GM18873 (cell line): ENCODE measurements at regions not wholly inside any gene's neighbourhood (a gene's known extent, or its start where the extent isn't known, plus 50 kb on each side); places are given as distances from the start of the nearest gene placed in this dataset.
"Not testable (repeated sequence)": the region's sequence is repeated elsewhere in the genome, so short reads cannot be mapped to it uniquely, and the experiment has no call there.

Experiments
- ATAC-seq: cut with Tn5 transposase; IDR thresholded peaks from one replicate; pipeline ENCODE4 v1.9.1; 2021; ENCODE audit warnings: mild to moderate bottlenecking, moderate library complexity, moderate number of reproducible peaks; ENCODE audit not compliant: unreplicated experiment, low FRiP score

DNA sequence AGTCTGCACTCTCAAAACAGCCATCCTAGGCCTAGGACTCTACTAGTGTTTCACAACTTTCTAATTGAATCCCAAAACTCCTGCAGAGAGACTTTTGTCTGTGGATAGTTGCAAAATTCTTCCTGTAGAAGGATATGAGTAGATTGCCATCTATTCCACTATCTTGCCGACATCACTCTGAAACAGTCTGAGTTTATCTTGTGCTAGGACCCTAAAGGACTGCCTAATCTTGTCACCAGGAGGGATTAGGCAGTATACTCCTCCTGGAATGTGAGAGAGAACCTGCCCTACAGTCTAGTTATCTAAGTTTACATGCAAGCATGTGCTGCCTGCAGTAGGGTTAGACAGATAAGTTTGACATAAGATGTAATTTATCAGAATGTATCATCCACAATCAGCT is 1646.6 kb upstream of the PCDH7 start:
- no peak for ATAC-seq

DNA sequence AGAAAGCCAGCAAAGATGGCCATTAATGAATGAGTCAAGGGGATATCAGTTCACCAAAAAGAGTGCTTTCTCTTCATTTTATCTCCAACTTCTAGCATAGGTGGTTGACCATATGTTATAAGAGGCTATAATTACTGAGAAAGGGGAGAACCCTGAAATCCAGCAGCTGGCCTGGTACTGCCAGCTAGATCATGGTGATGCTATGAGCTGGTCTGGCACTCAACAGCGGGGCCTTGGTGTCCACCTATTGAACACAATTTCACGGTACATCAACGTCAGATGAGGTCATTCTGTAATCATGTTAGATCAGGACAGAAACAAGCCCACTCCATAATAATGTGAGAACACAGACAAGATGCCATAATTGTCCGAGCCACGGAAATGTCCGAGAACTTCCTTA is 1644.8 kb upstream of the PCDH7 start:
- no peak for ATAC-seq

DNA sequence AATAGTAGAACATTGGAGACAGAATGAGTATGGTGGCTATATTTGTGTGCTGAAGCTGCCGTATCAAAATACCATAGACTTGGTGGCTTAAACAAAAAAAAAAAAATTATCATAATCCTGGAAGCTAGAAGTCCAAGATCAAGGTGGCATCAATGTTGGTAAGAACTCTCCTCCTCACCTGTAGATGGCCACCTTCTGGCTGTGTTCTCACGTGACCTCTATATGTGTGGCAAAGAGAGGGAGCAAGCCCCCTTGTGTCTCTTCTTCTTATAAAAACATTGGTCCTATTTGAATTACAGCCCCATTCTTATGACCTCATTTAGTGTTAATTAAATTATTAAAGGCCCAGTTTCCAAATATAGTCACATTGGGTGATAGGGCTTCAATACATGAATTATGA is 1640.9 kb upstream of the PCDH7 start:
- ATAC-seq, result no peak

DNA sequence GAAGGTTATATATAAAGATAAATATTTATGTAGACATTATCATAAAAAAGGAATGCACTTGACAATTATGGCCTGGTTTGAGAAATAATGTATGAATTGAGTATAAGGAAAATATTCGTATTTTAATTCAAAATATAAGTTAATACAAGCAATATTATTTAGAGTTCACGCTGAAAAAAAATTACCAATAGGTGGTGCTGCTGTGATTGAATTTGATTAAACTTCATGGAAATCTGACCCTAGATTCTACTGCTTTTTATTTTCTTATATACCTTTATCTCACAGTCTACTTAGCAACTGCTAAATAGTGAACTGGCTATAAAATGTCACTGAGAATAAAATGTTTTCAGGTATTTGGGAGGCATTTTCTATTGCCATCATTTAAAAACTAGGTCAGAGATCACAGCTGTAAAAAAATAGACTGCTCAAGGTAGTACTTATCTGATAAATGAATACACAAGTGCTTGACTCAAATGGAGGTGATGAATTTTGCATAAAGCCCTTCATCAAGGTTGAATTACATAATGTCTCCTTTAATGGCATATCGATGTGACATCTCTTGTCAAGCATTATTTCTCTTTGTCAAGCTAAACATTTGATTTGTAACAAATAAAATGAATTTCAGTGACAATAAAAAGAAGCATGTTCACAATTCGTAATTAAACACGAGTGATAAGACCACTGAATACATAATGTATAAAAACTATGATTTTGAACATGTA is 1638.8 kb upstream of the PCDH7 start:
- no peak for ATAC-seq

DNA sequence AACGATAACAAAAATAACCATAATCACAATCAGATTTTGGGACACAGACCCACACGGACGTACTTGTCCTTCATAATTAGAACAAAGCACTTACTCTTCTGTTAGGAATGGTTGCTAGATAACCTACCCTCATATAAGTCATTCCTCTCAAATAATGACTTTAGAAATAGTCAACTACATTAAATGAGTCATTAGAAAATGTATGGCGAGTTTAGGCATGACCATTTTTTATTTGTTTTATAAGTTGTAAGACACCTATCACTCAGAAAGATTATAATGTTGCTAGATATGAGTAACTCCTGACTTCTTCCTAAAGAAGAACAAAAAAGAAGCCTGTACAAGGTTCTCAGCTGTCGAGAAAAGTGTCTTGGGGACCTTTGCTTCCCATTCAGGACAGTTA is 1637.5 kb upstream of the PCDH7 start:
- no peak for ATAC-seq

DNA sequence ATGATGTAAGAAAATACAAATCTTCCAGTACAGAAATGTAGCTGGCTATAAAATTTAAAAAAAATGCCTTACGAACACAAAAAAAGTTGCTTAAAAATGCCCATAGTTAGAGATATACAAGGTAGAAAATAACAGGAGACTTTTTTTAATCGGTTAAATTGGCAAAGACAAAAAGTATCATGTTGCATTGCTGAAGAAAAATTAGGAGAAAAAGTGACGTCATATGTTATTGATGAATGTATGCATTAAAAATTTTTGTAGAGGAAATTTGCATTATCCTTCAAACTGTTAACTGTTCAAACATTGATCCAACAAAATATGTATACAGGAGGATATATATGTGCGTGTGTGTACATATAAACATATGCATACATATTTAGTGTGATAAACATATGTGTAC is 1634.4 kb upstream of the PCDH7 start:
- no peak for ATAC-seq

DNA sequence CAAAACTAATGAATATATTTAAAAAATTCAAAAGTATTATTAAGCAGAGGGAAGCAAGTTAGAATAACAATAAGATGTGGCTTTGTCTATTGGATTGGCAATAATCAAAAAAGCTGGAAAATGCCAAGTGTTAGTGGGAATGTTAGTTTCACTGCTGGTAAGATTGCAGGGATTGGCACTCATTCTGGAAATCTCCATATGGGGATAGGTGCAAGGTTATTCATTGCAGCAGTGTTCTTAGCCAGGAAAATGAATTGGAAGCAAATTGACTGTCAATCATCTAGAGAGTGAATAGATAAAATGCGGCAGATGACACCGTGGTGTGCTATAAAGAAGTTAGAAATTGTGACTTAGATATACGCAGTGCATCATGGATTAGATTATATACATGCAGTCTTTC is 1615.5 kb upstream of the PCDH7 start:
- no peak for ATAC-seq

DNA sequence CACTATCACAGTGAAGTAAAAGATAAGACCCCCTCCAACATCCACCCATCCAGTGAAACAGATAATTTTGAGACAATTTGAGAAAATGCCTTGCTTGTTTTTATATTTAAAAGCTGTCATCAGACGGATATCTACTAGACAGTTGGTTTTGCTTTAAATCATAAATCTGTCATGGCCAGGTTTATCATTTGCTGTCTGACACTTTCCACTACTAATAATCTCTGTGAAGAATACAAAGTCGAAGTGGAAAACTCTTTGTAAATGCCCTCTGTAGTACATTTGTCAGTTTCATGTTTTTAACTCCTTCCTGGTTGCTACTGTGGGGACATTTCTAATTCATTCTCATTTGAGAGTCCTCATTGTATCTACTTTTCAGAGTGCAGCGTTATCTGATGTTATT is 1606.2 kb upstream of the PCDH7 start:
- no peak for ATAC-seq

DNA sequence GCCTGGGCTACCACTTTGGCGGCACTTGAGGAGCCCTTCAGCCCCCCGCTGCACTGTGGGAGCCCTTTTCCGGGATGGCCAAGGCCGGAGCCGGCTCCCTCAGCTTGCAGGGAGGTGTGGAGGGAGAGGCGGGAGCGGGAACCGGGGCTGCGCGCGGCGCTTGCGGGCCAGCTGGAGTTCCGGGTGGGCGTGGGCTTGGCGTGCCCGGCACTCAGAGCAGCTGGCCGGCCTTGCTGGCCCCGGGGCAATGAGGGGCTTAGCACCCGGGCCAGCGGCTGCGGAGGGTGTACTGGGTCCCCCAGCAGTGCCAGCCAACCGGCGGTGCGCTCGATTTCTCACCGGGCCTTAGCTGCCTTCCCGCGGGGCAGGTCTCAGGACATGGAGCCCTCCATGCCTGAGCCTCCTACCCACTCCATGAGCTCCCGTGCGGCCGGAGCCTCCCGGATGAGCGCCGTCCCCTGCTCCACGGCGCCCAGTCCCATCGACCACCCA is 1602.9 kb upstream of the PCDH7 start:
- ATAC-seq, result not testable (repeated sequence)

DNA sequence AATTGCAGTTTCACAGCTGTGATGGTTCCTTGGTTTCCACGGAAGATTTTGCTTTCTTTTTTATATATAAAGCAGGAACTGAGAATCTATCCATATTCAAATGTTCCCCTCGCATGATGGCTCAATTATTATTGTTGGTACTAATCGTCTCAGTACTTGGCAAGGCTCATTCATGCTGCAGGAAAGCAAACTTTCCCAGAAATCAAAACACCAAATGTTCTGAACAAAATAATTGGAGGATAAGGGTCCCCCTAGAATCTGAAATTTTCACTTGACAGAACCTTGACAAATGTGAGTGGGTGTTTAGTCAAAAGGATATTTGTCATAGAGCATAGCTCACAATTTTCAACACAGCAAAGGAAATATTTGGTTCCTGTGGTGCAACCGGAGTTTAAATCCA is 1598.6 kb upstream of the PCDH7 start:
- ATAC-seq, result no peak

DNA sequence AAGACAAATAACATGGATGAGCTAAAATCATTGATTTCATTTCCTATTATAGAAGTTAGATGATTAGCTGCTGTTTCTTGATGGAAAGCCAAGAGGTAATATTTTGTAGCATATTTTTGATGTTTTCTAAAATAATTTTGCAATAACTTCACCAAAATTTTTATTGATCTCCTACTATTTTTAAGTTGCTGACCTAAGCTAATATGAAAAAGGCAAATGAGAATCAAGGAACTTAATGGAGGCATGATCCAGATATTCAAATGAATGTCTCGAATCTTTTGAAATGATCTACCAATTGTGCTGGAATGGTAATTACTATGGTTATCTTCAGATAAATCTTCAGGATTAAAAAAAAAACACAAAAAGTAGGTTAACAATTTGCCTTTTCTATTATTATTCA is 1591.4 kb upstream of the PCDH7 start:
- ATAC-seq, result no peak

DNA sequence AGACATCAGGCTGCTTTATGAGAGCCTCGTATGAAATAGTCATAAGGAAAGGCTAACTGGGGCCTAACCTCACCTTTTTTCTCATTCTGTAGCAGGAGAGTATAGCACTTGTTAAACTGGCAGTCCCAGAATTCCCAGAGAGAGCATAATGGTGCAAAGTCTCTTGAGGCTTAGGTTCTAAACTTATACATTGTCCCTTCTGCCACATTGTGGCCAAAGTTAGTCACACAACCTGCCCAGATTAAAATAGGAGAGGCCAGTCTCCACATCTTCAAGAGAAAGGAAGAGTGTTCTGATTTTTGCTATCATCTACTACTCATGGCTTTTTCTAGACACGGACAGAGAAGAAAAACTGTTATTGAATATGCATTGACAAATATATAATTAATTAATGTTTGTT is 1588.9 kb upstream of the PCDH7 start:
- no peak for ATAC-seq

DNA sequence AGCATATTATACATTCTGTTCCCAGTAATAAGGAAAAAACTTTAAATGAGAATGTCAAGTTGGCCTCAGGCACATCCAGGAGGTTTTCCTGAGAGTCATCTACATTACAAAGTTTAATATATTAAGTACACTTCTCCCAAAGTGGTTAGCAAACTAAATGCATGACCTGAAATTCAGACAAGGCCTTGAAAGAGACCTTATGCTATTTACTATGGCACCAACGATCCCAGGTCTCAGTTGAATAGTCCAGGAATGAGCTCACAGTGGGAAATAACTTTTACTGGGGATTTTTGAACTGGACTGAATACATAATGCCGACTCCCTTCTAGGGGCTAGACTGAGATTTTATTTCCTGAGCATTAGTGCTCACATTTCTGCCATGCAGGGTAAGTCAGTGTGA is 1577.5 kb upstream of the PCDH7 start:
- ATAC-seq, result no peak

DNA sequence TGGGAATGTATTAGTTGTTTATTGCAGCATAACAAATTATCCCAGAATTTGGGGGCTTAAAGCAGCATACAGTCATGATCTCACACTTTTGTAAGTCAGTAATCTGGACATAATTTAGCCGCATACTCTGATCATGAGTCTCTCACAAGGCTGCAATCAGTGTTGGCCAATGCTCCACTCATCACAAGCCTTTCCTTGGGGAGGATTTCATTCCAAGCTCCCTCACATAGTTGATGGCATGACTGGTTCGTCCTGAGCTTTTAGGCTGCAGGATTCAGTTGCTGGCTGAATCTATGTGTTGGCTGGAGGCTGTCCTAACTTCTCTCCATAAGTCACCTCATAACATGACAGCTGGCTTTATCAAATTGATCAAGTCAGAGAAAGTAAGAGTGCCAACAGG is 1568.6 kb upstream of the PCDH7 start:
- no peak for ATAC-seq

DNA sequence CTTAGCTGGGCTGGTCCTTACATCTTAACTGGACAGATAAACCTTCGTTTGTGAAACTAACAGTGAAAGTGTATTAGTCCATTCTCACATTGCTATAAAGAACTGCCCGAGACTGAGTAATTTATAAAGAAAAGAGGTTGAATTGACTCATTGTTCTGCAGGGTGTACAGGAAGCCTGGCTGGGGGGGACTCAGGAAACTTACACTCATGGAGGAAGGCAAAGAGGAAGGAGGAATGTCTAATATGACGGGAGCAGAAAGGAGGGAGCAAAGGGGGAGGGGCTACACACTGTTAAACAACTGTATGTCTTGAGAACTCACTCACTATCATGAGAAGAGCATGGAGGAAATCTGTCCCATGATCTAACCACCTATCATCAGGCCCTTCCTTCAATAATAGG is 1566.5 kb upstream of the PCDH7 start:
- ATAC-seq, result no peak

DNA sequence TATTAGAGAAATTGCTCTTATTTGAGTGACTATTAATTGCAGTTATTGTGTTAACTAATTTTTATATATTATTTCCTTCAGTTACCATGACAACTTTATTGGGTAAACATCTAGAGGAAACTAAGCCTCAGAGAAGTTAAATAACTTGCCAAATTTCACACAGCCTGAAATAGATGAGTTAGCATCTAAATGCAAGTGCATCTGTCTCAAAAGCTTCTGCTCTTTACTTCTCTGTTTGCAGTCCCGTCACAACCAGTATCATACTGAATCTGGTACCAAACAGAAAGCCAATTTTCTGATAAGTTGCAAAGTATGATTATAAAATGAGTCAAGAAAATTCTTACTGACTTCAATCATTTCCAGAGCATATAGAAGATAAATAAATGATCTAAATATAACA is 1544.9 kb upstream of the PCDH7 start:
- no peak for ATAC-seq

DNA sequence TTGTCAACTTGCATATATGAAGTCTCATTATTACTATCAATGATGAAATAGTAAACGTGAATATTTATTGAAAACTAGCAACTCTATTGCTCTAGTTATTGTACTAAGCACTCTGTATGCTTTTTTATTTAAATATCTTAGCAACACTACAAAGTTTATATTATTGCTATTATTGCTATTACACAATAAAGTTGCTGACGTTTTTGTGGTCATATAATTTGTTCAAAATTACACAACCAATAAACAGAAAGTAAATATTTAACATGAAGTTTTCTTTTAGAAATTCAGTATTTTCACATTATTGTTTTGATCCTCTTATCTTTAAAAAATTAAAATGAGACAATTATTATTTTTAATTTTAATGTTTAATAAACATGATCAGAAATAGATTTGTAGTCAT is 1521.1 kb upstream of the PCDH7 start:
- ATAC-seq, result no peak

DNA sequence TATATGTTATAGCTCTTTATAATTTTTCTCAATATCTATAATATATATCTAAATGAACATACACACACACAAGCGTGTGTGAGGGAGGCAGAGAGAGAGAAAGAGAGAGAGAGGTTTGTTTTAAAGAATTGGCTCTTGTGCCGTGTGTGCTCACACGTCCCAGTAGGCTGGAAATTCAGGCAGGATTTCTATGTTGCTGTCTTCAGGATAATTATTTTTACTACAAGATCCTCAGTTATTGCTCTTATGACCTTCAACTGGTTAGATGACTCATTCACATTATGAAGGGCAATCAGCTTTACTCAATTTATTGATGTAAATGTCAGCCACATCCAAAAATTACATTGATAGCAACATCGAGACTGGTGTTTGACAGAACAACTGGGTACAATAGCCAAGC is 1520.7 kb upstream of the PCDH7 start:
- ATAC-seq, result no peak

DNA sequence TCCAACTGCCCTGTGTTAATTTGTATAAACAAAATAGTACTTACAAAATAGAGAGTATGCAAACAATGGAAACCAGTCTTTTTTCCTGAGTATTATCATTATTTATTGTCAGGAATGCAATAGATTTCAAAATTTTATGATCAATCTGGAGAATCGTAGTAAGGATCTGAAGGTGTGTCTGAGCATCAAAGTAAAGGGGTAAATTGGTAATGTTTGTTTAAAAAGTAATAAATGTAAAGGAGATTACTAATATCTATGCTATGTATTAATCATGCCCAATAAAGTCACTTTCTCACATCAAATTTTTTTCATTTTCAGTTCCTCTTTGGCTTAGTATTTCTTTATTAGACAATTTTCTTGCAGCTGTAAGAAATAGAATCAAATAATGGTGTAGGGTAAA is 1507.1 kb upstream of the PCDH7 start:
- ATAC-seq, result no peak

DNA sequence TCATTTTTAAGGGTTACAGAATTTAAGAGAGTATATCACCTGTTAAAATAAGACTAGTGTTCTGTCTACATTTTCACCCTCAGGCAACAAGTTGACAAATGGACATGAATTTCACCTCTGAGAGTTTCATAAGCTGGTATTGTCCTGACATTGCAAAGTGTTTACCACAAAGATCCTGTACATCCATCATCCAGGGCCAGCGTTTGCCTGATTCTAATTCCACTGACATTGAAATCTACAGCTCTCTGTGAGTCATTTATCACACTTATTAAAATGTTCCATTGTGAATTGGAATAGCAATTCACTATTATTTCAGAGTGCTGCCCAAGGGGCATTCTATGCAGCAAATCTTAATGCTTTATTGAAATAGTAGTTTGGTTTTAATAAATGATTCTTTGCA is 1499.4 kb upstream of the PCDH7 start:
- no peak for ATAC-seq

DNA sequence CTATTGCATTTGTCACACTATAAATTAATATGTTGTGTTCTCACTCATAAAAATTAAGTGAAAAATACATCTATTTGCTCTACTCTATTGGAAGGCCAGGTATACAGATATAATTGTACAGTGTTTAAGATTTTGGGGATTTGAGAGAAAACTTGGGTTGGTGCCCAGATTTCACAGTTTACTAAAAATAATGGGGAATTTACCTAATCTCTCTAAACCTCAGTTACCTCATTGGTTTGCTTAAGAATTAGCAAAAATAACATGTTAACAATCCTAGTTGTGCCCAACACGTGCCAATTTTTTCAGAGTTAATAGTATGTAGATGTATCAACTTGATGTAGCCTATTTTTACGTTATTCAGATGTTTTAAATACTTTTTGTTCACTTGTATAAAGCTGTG is 1495.3 kb upstream of the PCDH7 start:
- ATAC-seq, result no peak

DNA sequence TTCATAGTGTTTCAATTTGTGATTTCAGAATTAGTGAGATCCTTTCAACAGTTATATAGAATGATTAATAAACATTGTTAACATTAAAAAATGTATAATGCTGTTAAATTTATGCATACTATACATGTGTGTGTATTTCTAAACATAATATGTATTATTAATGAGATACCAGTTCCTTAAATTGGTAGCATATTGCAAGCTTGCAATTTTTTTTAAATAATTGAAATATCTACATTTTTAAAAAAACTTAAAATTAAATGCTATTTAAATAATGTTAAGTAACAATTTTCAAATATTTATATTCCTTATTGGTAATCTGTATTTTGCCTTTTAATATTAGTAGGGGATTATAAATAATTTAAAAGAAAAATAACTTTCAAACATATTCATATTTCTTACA is 1479.5 kb upstream of the PCDH7 start:
- no peak for ATAC-seq

DNA sequence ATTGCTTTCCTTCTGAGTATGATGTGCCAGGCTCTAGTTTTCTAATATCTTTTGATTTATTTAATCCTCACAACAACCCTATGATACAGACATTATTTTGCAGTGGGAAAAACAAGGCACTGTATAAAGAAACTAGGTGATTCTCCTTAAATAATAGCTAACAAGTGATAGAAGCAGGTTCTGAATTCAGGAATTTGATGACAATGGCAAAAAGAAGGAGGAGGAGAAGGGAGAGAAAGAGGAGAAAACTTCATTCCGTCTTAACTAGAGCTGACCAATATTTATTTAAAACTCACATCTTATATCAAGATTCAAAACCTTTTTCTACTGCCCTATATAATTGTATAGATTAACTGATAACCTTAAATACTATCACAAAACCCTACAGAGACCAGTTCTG is 1477.1 kb upstream of the PCDH7 start:
- ATAC-seq, result no peak
